GM12865 (cell line): ENCODE measurements at regions not wholly inside any gene's neighbourhood (a gene's known extent, or its start where the extent isn't known, plus 50 kb on each side); places are given as distances from the start of the nearest gene placed in this dataset.

Experiments
- DNase-seq: peaks from one replicate; pipeline ENCODE4 v3.0.0; 2010; ENCODE audit warnings: low read depth
- H3K4me3 ChIP-seq: 2 replicates; pipeline ENCODE4 v1.5.1; 2011; ENCODE audit warnings: mild to moderate bottlenecking, low read depth, low read length, control low read depth
- TF ChIP-seq, protein P1 (sequence below): IDR thresholded peaks from 2 replicates; pipeline ENCODE4 v1.5.1; 2011; ENCODE audit warnings: low read length, control low read depth, low read depth, inconsistent platforms; ENCODE audit not compliant: insufficient read depth; ENCODE audit errors: missing control alignments

DNA sequence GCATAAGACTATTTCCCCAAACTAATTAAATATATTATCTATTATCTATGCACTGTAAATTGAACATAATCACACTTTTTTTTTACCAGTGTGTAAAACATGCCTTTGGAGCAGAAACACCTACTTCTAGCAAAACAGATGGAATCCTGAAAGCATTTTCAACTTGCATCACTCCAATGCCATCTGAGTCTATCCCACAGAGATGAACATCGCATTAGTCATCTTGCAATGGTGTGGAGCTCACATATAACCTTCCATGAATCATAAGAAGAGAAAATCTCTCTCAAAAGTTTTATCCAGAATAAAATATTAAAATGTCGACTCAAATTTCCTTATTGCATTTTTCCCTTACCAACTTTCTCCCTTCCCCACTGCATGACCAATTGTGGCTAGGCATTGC lies 406.7 kb upstream of the ACTRT1 start:
- no peak for DNase-seq
- H3K4me3 ChIP-seq = no peak overlapping the region
- TF ChIP-seq, protein P1, sequence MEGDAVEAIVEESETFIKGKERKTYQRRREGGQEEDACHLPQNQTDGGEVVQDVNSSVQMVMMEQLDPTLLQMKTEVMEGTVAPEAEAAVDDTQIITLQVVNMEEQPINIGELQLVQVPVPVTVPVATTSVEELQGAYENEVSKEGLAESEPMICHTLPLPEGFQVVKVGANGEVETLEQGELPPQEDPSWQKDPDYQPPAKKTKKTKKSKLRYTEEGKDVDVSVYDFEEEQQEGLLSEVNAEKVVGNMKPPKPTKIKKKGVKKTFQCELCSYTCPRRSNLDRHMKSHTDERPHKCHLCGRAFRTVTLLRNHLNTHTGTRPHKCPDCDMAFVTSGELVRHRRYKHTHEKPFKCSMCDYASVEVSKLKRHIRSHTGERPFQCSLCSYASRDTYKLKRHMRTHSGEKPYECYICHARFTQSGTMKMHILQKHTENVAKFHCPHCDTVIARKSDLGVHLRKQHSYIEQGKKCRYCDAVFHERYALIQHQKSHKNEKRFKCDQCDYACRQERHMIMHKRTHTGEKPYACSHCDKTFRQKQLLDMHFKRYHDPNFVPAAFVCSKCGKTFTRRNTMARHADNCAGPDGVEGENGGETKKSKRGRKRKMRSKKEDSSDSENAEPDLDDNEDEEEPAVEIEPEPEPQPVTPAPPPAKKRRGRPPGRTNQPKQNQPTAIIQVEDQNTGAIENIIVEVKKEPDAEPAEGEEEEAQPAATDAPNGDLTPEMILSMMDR = no peak

DNA sequence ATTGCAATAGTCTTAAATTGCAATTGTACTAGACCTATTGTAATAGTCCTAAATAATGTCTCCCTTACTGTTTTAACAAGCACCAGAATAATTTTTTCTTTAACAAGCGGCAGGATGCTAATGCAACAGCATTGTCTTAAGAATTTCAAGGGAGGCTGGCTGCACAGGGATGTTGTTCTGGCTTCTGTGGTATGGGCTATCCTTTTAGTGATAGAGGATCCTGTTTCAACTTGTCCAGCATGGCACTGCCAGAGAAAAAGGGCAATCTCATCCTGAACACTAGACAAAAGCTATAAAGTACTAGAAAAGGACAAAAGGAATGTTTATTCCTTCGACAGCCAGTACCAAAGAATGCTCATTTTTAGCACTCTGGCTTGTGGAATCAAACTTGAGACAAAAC lies 405.5 kb upstream of the ACTRT1 start:
- no peak for DNase-seq
- TF ChIP-seq, protein P1 = no peak
- no peak overlapping the region for H3K4me3 ChIP-seq

DNA sequence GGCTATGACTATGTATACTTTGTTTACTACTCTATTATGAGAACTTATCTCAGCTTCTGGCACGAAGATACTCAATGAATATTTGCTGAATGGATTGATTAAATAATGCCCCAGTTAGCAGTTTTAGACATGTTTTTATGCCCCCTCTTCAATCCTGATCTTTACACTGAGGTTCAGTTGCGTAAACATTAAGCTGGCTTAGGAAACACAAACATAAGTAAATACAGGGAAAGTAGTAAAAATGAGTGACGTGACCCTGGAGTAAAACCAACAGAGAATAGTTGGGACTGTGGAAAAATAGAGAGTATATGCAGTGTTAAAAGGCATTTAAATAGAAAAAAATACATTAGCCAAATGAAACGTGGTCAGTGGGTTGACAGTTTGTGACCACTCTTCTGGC lies 387.0 kb upstream of the ACTRT1 start:
- H3K4me3 ChIP-seq = no peak overlapping the region
- DNase-seq = no peak
- TF ChIP-seq, protein P1 = no peak

DNA sequence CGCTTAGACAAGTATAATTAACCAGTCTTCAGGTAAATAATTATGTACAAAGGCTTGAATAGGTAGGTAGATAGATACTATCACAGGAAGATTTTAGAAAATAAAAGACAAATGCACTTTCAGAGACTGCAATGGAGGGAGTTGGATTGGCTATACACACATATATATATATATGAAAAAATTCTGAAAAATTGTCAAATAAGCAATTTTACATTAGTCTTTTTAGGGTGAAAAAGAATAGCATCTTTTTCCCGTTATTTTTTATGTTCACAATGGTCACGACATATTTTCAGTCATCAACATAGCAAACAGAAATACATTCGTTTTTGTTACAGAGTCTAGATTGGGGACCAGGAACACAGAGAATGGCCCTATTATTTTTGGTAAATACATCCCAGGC lies 385.9 kb upstream of the ACTRT1 start:
- DNase-seq = no peak
- no peak overlapping the region for H3K4me3 ChIP-seq
- TF ChIP-seq, protein P1 = no peak

DNA sequence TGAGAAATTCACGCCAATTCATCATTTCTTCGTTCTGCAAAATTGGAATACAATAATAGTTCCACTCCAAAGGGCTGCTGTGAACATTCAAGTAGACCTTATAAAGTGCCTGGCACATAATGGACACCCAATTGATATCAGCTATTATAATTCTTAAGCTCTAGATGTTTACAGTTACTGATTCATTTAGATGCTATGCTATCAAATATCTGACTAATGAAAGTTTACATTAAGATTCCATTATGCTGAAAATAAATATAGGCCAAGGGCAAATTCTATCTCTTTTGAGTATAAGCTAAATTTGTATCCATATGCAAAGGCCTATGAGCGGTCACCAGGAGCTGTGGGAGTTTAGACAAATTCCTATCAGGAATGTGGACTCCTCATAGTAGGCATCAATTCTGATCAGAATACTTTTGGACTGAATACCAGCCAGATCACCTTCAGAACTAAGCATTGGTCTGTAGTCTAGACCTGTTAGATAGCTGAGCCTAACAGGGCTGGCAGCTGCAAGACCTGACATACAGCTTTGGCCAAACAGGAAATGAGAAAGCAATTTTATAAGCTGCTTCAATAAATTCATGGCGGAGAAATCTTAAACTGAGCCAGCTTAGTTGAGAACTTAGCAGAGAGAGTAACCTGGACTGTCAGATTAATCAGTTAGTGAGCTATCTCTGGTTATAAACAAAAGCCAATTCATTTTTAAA lies 384.3 kb upstream of the ACTRT1 start:
- TF ChIP-seq, protein P1 = no peak
- H3K4me3 ChIP-seq = no peak overlapping the region
- no peak for DNase-seq

DNA sequence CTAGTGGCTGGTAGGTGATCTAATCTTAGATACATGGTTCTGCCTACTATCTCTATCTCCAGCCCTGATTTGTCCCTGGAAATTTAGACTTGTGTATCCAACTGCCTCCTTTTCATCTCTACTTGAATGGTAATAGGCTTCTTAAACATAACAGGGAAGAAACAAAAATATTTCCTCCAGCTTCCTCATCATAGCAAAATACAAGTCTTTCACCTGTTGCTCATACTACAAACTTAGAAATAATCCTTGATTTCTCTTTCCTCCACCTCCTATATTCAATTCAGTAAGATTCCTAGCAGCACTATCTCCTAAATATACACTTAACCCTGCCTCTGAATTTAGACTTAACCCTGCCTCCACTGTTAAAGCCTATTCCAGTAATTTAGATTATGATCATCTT lies 373.3 kb upstream of the ACTRT1 start:
- TF ChIP-seq, protein P1 = no peak
- no peak for DNase-seq
- H3K4me3 ChIP-seq = no peak overlapping the region

DNA sequence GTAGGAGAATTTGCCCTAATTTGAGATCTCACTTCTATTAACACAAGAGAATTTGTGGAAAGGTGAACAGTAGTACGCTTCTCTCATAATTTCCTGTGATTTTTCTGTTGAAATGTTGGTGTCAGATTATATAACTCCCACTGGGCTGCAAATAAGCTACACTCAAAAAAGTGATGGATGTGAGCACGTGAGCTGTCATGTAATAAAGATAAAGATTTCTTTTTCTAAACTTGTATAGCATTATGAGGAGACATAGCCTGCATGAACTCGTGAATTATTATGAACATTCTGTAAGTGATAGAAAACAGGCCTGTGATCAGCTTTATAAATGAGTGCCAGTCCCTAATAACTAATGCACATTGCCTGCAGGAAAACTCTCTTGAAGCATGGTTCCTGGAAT lies 356.6 kb upstream of the ACTRT1 start:
- H3K4me3 ChIP-seq = no peak overlapping the region
- TF ChIP-seq, protein P1 = no peak
- DNase-seq = no peak
